ENCODE measurements at regions not wholly inside any gene's neighbourhood (a gene's known extent, or its start where the extent isn't known, plus 50 kb on each side); places are given as distances from the start of the nearest gene placed in this dataset.

DNA sequence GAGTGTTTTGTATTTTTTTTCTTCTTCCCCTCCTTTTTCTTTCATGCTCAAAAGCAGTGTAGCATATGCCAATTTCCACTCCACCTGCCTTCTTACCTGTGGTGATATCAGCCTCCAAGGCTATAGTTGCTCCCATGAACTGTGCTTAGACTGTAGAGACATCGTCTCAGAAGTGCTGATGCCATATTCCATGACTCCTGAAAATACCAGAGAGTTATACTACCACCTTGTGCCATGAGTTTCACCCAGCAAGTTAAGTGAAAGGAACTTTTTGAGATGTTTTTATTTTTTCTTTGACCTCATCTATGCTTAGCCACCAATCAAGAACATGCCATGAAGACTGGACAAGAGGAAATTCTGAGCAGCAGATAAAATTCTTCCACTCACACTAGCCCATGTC lies 142.8 kb upstream of the SEMA3E start:
- ChIA-PET POLR2A (no interaction called here), CTCF (interaction anchor here (0.7 kb wide), 1 partner anchor 13 kb away, joined by 3 read pairs; no protein-coding TSS in a partner anchor)

DNA sequence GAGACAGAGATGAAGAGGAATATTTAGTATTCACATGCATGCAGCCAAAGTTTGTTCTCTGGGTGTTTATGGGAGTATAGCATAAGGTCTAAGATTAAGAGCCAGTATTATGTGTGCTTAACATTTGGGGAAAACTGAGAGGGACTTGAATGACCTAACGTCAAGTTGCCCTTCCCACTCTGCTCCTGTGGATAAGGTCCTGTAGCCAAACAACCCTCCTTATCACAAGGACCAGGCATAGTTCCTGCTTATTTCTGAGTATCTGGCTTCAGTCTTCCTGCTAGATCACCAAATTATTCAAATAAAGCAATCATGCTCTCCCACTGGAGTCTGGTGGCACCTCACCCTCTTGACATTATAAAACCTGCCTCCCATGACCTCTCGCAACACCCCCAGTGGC lies 137.9 kb upstream of the SEMA3E start:
- Histone ChIP-seq H3K36me3 (ENCODE audit: control insufficient read depth in 2 of 2, insufficient read depth in 1 of 2, low read length in 2 of 2) (no peaks in the 10 kb centered on the region), H3K9me3 (ENCODE audit: control insufficient read depth, insufficient read depth, low read depth, low read length) (no peaks in the 10 kb centered on the region), H3K4me1 (ENCODE audit: control insufficient read depth, insufficient read depth, low read length) (no peaks in the 10 kb centered on the region), H3K4me3 (ENCODE audit: low read depth, low read length) (no peak overlapping the region), H3K27ac (ENCODE audit: extremely low read depth, low read depth, low read length) (no peak overlapping the region)
- TF ChIP-seq ZNF670 (tag by site-specific recombination; IDR thresholded peaks at IDR 0.05; ENCODE audit: low read depth) (no peak), ZNF629 (tag by site-specific recombination; IDR thresholded peaks at IDR 0.05) (no peak), TCF7L2 (IDR thresholded peaks at IDR 0.05; ENCODE audit: borderline replicate concordance, low read depth, low read length) (no peak), GLIS2 (tag by site-specific recombination; IDR thresholded peaks at IDR 0.05) (no peak), ZNF677 (tag by site-specific recombination; IDR thresholded peaks at IDR 0.05) (no peak), ZBTB8A (tag by site-specific recombination; IDR thresholded peaks at IDR 0.05) (no peak), KLF16 (tag by site-specific recombination; IDR thresholded peaks at IDR 0.05) (no peak)
- TF ChIP-seq, protein P1, sequence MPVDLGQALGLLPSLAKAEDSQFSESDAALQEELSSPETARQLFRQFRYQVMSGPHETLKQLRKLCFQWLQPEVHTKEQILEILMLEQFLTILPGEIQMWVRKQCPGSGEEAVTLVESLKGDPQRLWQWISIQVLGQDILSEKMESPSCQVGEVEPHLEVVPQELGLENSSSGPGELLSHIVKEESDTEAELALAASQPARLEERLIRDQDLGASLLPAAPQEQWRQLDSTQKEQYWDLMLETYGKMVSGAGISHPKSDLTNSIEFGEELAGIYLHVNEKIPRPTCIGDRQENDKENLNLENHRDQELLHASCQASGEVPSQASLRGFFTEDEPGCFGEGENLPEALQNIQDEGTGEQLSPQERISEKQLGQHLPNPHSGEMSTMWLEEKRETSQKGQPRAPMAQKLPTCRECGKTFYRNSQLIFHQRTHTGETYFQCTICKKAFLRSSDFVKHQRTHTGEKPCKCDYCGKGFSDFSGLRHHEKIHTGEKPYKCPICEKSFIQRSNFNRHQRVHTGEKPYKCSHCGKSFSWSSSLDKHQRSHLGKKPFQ (tag by site-specific recombination; IDR thresholded peaks at IDR 0.05) = no peak
- TF ChIP-seq, protein P2, sequence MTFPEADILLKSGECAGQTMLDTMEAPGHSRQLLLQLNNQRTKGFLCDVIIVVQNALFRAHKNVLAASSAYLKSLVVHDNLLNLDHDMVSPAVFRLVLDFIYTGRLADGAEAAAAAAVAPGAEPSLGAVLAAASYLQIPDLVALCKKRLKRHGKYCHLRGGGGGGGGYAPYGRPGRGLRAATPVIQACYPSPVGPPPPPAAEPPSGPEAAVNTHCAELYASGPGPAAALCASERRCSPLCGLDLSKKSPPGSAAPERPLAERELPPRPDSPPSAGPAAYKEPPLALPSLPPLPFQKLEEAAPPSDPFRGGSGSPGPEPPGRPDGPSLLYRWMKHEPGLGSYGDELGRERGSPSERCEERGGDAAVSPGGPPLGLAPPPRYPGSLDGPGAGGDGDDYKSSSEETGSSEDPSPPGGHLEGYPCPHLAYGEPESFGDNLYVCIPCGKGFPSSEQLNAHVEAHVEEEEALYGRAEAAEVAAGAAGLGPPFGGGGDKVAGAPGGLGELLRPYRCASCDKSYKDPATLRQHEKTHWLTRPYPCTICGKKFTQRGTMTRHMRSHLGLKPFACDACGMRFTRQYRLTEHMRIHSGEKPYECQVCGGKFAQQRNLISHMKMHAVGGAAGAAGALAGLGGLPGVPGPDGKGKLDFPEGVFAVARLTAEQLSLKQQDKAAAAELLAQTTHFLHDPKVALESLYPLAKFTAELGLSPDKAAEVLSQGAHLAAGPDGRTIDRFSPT (tag by site-specific recombination; IDR thresholded peaks at IDR 0.05) = no peak
- CTCF ChIA-PET = no interaction called here
- POLR2A ChIA-PET = no interaction called here

More for the DNA sequence above, 142.8 kb upstream of the SEMA3E start:
- Histone ChIP-seq H3K36me3 (ENCODE audit: control insufficient read depth in 2 of 2, insufficient read depth in 1 of 2, low read length in 2 of 2) (no peaks in the 10 kb centered on the region), H3K9me3 (ENCODE audit: control insufficient read depth, insufficient read depth, low read depth, low read length) (no peaks in the 10 kb centered on the region), H3K27ac (ENCODE audit: extremely low read depth, low read depth, low read length) (no peak overlapping the region), H3K4me3 (ENCODE audit: low read depth, low read length) (no peak overlapping the region), H3K4me1 (ENCODE audit: control insufficient read depth, insufficient read depth, low read length) (peaks cover 7% of the 10 kb centered on the region)
- no peak for TF ChIP-seq ZNF837 (tag by site-specific recombination; IDR thresholded peaks at IDR 0.05)
- no peak for TF ChIP-seq ZNF292 (tag by site-specific recombination; IDR thresholded peaks at IDR 0.05; ENCODE audit: borderline replicate concordance, low read depth)
- TF ChIP-seq, protein P3, sequence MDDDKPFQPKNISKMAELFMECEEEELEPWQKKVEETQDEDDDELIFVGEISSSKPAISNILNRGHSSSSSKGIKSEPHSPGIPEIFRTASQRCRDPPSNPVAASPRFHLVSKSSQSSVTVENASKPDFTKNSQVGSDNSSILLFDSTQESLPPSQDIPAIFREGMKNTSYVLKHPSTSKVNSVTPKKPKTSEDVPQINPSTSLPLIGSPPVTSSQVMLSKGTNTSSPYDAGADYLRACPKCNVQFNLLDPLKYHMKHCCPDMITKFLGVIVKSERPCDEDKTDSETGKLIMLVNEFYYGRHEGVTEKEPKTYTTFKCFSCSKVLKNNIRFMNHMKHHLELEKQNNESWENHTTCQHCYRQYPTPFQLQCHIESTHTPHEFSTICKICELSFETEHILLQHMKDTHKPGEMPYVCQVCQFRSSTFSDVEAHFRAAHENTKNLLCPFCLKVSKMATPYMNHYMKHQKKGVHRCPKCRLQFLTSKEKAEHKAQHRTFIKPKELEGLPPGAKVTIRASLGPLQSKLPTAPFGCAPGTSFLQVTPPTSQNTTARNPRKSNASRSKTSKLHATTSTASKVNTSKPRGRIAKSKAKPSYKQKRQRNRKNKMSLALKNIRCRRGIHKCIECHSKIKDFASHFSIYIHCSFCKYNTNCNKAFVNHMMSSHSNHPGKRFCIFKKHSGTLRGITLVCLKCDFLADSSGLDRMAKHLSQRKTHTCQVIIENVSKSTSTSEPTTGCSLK (tag by site-specific recombination; IDR thresholded peaks at IDR 0.05) = no peak
- TF ChIP-seq, protein P4, sequence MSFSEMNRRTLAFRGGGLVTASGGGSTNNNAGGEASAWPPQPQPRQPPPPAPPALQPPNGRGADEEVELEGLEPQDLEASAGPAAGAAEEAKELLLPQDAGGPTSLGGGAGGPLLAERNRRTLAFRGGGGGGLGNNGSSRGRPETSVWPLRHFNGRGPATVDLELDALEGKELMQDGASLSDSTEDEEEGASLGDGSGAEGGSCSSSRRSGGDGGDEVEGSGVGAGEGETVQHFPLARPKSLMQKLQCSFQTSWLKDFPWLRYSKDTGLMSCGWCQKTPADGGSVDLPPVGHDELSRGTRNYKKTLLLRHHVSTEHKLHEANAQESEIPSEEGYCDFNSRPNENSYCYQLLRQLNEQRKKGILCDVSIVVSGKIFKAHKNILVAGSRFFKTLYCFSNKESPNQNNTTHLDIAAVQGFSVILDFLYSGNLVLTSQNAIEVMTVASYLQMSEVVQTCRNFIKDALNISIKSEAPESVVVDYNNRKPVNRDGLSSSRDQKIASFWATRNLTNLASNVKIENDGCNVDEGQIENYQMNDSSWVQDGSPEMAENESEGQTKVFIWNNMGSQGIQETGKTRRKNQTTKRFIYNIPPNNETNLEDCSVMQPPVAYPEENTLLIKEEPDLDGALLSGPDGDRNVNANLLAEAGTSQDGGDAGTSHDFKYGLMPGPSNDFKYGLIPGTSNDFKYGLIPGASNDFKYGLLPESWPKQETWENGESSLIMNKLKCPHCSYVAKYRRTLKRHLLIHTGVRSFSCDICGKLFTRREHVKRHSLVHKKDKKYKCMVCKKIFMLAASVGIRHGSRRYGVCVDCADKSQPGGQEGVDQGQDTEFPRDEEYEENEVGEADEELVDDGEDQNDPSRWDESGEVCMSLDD (tag by site-specific recombination; IDR thresholded peaks at IDR 0.05) = no peak

DNA sequence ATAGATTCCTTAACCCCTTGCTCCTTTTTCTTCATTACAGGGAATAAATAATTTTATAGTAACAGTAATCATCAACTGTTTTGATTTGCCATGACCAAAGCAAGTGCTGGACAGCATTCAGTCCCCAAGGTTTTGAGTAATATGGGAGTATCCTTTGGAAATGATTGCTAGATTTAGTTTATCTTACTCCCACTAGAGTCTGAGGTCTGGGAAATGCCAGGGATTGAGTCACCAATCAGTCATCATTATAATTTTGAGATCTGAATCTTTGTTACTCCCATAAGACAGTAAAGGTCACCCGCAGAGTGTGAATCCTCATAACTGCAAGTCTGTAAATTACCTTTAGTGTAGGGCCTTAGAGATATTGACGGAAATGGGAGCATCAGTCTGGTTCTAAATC lies 133.7 kb upstream of the SEMA3E start:
- H3K36me3 ChIP-seq (ENCODE audit: control insufficient read depth in 2 of 2, insufficient read depth in 1 of 2, low read length in 2 of 2) = no peaks in the 10 kb centered on the region
- H3K9me3 ChIP-seq (ENCODE audit: control insufficient read depth, insufficient read depth, low read depth, low read length) = no peaks in the 10 kb centered on the region
- no peak for TF ChIP-seq ZNF292 (tag by site-specific recombination; IDR thresholded peaks at IDR 0.05; ENCODE audit: borderline replicate concordance, low read depth)
- TF ChIP-seq, protein P5, sequence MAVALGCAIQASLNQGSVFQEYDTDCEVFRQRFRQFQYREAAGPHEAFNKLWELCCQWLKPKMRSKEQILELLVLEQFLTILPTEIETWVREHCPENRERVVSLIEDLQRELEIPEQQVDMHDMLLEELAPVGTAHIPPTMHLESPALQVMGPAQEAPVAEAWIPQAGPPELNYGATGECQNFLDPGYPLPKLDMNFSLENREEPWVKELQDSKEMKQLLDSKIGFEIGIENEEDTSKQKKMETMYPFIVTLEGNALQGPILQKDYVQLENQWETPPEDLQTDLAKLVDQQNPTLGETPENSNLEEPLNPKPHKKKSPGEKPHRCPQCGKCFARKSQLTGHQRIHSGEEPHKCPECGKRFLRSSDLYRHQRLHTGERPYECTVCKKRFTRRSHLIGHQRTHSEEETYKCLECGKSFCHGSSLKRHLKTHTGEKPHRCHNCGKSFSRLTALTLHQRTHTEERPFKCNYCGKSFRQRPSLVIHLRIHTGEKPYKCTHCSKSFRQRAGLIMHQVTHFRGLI (tag by site-specific recombination; IDR thresholded peaks at IDR 0.05) = no peak
- H3K4me1 ChIP-seq (ENCODE audit: control insufficient read depth, insufficient read depth, low read length) = no peaks in the 10 kb centered on the region
- ChIA-PET POLR2A (no interaction called here), CTCF (no interaction called here)
- no peak overlapping the region for H3K27ac ChIP-seq (ENCODE audit: extremely low read depth, low read depth, low read length)
- H3K4me3 ChIP-seq (ENCODE audit: low read depth, low read length) = no peak overlapping the region

Data from HEK293 (cell line).